ENCODE measurements at regions not wholly inside any gene's neighbourhood (a gene's known extent, or its start where the extent isn't known, plus 50 kb on each side); places are given as distances from the start of the nearest gene placed in this dataset.

DNA sequence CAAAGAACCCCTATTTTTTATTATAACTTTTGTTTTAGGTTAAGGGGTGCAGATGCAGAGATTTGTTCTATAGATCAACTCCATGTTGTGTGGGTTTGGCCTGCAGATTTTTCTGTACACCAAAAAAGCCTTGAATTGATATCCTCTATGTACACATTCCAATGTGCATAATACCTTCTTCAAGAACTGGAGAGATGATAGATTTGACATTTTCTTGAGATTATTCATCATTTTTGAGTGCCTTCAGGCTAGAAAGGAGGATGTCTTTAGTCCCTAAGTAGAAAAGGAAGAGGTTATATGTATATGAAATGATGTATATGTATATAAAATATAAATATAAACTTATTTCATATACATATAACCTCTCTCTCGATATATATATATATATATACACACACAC lies 1190.0 kb upstream of the ALCAM start:
- FAIRE-seq (no peak), DNase-seq (ENCODE audit: low read depth in 1 of 2, low spot score in 2 of 2) (no peak)
- peaks cover 0 to 4% (median 2%) of the 10 kb centered on the region in 4 experiments; a peak in 2 of 7 replicates for H3K4me1 ChIP-seq (replicated peaks in 1 of 4; ENCODE audit: control insufficient read depth in 3 of 4, insufficient read depth in 4 of 4, low read length in 3 of 4)
- no peaks in the 10 kb centered on the region for H3K23me2 ChIP-seq (ENCODE audit: low read depth, low read length)
- H4K5ac ChIP-seq (ENCODE audit: insufficient read length, low read depth, low read length), result no peak overlapping the region
- H2BK15ac ChIP-seq (ENCODE audit: low read length), result no peak overlapping the region
- no peak overlapping the region for H4K91ac ChIP-seq (replicated peaks; ENCODE audit: insufficient read length, low read length)
- no peak overlapping the region for H3K18ac ChIP-seq (ENCODE audit: extremely low read depth, low read length)
- H2BK20ac ChIP-seq (ENCODE audit: low read length), result no peak overlapping the region
- H3K36me3 ChIP-seq (ENCODE audit: control insufficient read depth in 2 of 4, insufficient read depth in 4 of 4, low read length in 3 of 4), result no peaks in the 10 kb centered on the region
- no peaks in the 10 kb centered on the region for H3K79me1 ChIP-seq (ENCODE audit: low read depth, low read length)
- H3K56ac ChIP-seq (replicated peaks; ENCODE audit: insufficient read length, low read depth, low read length), result no peak overlapping the region
- H3K4ac ChIP-seq (replicated peaks; ENCODE audit: insufficient read length, low read depth, low read length), result no peak overlapping the region
- H3K9me3 ChIP-seq (ENCODE audit: insufficient read depth in 2 of 2, low read depth in 1 of 2, low read length in 1 of 2), result no peaks in the 10 kb centered on the region
- WGBS, 2 experiments (ENCODE audit: extremely low coverage in 1 of 2, insufficient coverage in 1 of 2, insufficient read length in 1 of 2, insufficient replicate concordance in 2 of 2, low coverage in 1 of 2, low lambda C conversion rate in 2 of 2, missing lambda C conversion rate in 1 of 2), result 87% methylated on average over 1 of the region's 1 CpG; no CpG with 5 or more reads in 1 of the 2 experiments
- no peak overlapping the region for H3K23ac ChIP-seq (ENCODE audit: insufficient read length)
- H2BK5ac ChIP-seq (ENCODE audit: low read depth, low read length), result no peak overlapping the region
- H2BK12ac ChIP-seq (ENCODE audit: low read depth, low read length), result no peak overlapping the region
- no peaks in the 10 kb centered on the region for H4K20me1 ChIP-seq (replicated peaks in 1 of 2; ENCODE audit: control insufficient read depth in 1 of 2, insufficient read depth in 2 of 2, low read length in 2 of 2)
- H3K27me3 ChIP-seq (replicated peaks in 1 of 4; ENCODE audit: control insufficient read depth in 3 of 4, extremely low read depth in 1 of 4, insufficient read depth in 3 of 4, low read length in 3 of 4), result no peaks in the 10 kb centered on the region
- no peak overlapping the region for H3K14ac ChIP-seq (ENCODE audit: insufficient read length)
- H2AFZ ChIP-seq (ENCODE audit: low read length), result no peak overlapping the region
- H3K27ac ChIP-seq (ENCODE audit: low read depth, low read length), result no peak overlapping the region
- no peak overlapping the region for H3K4me2 ChIP-seq (ENCODE audit: insufficient read depth in 1 of 2, low read depth in 2 of 2, low read length in 2 of 2)
- H2AK5ac ChIP-seq (ENCODE audit: low read depth, low read length), result no peak overlapping the region
- H2BK120ac ChIP-seq (replicated peaks; ENCODE audit: low read depth, low read length), result no peak overlapping the region
- CTCF ChIA-PET (ENCODE audit: partially characterized antibody), result no interaction called here
- H3K9ac ChIP-seq (replicated peaks in 1 of 4; ENCODE audit: extremely low read depth in 1 of 4, low read depth in 3 of 4, low read length in 3 of 4), result no peak overlapping the region
- H3K79me2 ChIP-seq (ENCODE audit: control insufficient read depth in 1 of 2, insufficient read depth in 2 of 2, low read length in 2 of 2), result no peaks in the 10 kb centered on the region
- H3K4me3 ChIP-seq (ENCODE audit: extremely low read depth in 1 of 4, insufficient read depth in 2 of 4, low read depth in 3 of 4, low read length in 4 of 4), result no peak overlapping the region
- H4K8ac ChIP-seq (ENCODE audit: extremely low read depth, insufficient read depth, low read length), result no peak overlapping the region
- TF ChIP-seq TBP (IDR thresholded peaks at IDR 0.05; ENCODE audit: low read depth, low read length), result no peak
- TF ChIP-seq SP2 (IDR thresholded peaks at IDR 0.05; ENCODE audit: low read length), result no peak
- POLR2A ChIA-PET (ENCODE audit: partially characterized antibody), result no interaction called here
